K562 (cell line): ENCODE measurements at regions not wholly inside any gene's neighbourhood (a gene's known extent, or its start where the extent isn't known, plus 50 kb on each side); places are given as distances from the start of the nearest gene placed in this dataset.

Experiments used
- CHD4 ChIP-seq: fragments of 200-600 bp; sonication (generic); IDR thresholded peaks from 3 replicates; pipeline ENCODE4 v1.6.1; 2012; ENCODE audit warnings: low read depth, mild to moderate bottlenecking, mixed read lengths, low read length, inconsistent platforms; ENCODE audit not compliant: insufficient read depth, insufficient replicate concordance, poor library complexity, severe bottlenecking
- ILK ChIP-seq: fragments of 450-650 bp; IDR thresholded peaks from 2 replicates; pipeline ENCODE4 v1.6.1; 2016; ENCODE audit warnings: missing genetic modification characterization, low read depth, mild to moderate bottlenecking, missing compliant biosample characterization, moderate library complexity, borderline replicate concordance
- KAT8 ChIP-seq: fragments of 450-650 bp; IDR thresholded peaks from 2 replicates; pipeline ENCODE4 v1.6.1; 2016; ENCODE audit warnings: low read depth, mild to moderate bottlenecking
- MTA1 ChIP-seq: fragments of 450-650 bp; IDR thresholded peaks from 2 replicates; pipeline ENCODE4 v1.6.1; 2017; ENCODE audit warnings: borderline replicate concordance
- PHB ChIP-seq: fragments of 250-450 bp; sonication (Bioruptor Pico); IDR thresholded peaks from 2 replicates; pipeline ENCODE4 v1.5.0; 2021
- POLR2AphosphoS5 ChIP-seq: IDR thresholded peaks from 2 replicates; pipeline ENCODE4 v1.6.1; 2011; ENCODE audit warnings: mild to moderate bottlenecking, low read depth, low read length, moderate library complexity; ENCODE audit not compliant: control insufficient read depth, insufficient read depth
- RREB1 ChIP-seq: fragments of 250-450 bp; sonication (Bioruptor Pico); IDR thresholded peaks from 2 replicates; pipeline ENCODE4 v1.4.0; 2020
- SAFB ChIP-seq: fragments of 200-400 bp; formaldehyde crosslinking; IDR thresholded peaks from 2 replicates; pipeline ENCODE4 v1.6.1; 2017; ENCODE audit warnings: low read depth, low read length, borderline replicate concordance
- TCF3 ChIP-seq: sonication (generic); formaldehyde crosslinking; IDR thresholded peaks from 2 replicates; pipeline ENCODE4 v1.4.0; 2020; ENCODE audit warnings: mild to moderate bottlenecking, missing genetic modification reagents
- ZNF707 ChIP-seq: fragments of 250-450 bp; sonication (Bioruptor Pico); conservative IDR thresholded peaks from 2 replicates; pipeline ENCODE4 v1.8.0; 2022; ENCODE audit warnings: inconsistent platforms, mild to moderate bottlenecking, moderate library complexity
- TF ChIP-seq, protein P1 (sequence below), 2 experiments: fragments of 450-650 bp; formaldehyde crosslinking in 1 of 2; IDR thresholded peaks; 2 replicates each; pipeline versions ENCODE4 v1.4.0 to v1.6.1; 2014 to 2020; ENCODE audit warnings: mild to moderate bottlenecking in 2 of 2, borderline replicate concordance in 1 of 2, low read depth in 1 of 2
- TF ChIP-seq, protein P2 (sequence below), 3 experiments: IDR thresholded peaks in 2 of 3; conservative IDR thresholded peaks in 1 of 3; 2 replicates each; pipeline ENCODE4 v1.5.1; 2011 to 2012; ENCODE audit warnings: low read length in 3 of 3, mild to moderate bottlenecking in 3 of 3, control low read depth in 2 of 3, improper control_type of control experiment in 1 of 3, inconsistent platforms in 1 of 3, low read depth in 1 of 3, mixed read lengths in 1 of 3, moderate library complexity in 1 of 3; ENCODE audit not compliant: insufficient read depth in 2 of 3

DNA sequence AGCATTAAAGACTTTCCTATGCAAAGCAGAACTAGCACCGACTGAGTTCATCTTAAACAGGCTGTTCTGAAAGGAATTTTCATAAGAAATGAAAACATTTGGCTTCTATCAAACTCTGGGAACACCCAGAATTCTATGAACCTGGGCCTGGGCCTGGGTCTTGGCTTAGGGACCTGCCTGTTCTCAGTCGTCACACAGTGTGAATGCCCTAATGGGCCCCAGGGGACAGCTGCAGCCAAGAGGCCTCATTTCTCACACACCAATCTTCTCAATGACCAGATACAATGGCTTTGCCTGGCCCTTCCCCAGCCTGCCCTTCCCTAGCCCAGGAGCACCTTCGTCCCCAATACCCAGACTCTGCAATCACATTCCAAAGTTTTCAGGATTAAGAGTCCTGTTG is 234.9 kb upstream of the ARHGAP20 start:
- TF ChIP-seq, protein P1, sequence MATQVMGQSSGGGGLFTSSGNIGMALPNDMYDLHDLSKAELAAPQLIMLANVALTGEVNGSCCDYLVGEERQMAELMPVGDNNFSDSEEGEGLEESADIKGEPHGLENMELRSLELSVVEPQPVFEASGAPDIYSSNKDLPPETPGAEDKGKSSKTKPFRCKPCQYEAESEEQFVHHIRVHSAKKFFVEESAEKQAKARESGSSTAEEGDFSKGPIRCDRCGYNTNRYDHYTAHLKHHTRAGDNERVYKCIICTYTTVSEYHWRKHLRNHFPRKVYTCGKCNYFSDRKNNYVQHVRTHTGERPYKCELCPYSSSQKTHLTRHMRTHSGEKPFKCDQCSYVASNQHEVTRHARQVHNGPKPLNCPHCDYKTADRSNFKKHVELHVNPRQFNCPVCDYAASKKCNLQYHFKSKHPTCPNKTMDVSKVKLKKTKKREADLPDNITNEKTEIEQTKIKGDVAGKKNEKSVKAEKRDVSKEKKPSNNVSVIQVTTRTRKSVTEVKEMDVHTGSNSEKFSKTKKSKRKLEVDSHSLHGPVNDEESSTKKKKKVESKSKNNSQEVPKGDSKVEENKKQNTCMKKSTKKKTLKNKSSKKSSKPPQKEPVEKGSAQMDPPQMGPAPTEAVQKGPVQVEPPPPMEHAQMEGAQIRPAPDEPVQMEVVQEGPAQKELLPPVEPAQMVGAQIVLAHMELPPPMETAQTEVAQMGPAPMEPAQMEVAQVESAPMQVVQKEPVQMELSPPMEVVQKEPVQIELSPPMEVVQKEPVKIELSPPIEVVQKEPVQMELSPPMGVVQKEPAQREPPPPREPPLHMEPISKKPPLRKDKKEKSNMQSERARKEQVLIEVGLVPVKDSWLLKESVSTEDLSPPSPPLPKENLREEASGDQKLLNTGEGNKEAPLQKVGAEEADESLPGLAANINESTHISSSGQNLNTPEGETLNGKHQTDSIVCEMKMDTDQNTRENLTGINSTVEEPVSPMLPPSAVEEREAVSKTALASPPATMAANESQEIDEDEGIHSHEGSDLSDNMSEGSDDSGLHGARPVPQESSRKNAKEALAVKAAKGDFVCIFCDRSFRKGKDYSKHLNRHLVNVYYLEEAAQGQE (IDR thresholded peaks at IDR 0.05; ENCODE audit: borderline replicate concordance): no peak
- TF ChIP-seq, protein P1 (CRISPR knock-in tag; IDR thresholded peaks at IDR 0.05; ENCODE audit: low read depth): no peak
- TF ChIP-seq PHB (no peak), TCF3 (CRISPR knock-in tag) (no peak), ILK (tag) (no peak), POLR2AphosphoS5 (no peak), CHD4 (no peak), KAT8 (no peak), SAFB (no peak), MTA1 (no peak), RREB1 (CRISPR knock-in tag) (no peak), ZNF707 (no peak)
- TF ChIP-seq, protein P2, sequence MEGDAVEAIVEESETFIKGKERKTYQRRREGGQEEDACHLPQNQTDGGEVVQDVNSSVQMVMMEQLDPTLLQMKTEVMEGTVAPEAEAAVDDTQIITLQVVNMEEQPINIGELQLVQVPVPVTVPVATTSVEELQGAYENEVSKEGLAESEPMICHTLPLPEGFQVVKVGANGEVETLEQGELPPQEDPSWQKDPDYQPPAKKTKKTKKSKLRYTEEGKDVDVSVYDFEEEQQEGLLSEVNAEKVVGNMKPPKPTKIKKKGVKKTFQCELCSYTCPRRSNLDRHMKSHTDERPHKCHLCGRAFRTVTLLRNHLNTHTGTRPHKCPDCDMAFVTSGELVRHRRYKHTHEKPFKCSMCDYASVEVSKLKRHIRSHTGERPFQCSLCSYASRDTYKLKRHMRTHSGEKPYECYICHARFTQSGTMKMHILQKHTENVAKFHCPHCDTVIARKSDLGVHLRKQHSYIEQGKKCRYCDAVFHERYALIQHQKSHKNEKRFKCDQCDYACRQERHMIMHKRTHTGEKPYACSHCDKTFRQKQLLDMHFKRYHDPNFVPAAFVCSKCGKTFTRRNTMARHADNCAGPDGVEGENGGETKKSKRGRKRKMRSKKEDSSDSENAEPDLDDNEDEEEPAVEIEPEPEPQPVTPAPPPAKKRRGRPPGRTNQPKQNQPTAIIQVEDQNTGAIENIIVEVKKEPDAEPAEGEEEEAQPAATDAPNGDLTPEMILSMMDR (IDR thresholded peaks at IDR 0.05 in 2 of 3, conservative IDR thresholded peaks at IDR 0.05 in 1 of 3; ENCODE audit: insufficient read depth in 2 of 3, low read depth in 1 of 3, low read length in 3 of 3): no peak
